Kidney (tissue), 13 donors: ENCODE measurements at regions not wholly inside any gene's neighbourhood (a gene's known extent, or its start where the extent isn't known, plus 50 kb on each side); places are given as distances from the start of the nearest gene placed in this dataset.

Experiments
- DNase-seq, 5 donors: peaks; one replicate each; pipeline ENCODE4 v3.0.0-alpha.2; 2013 to 2020
- FAIRE-seq: peaks from 2 replicates; lab custom pipeline; 2012; peaks lifted over from hg19 to GRCh38; lab: Jason Lieb, UNC
- H3K27ac ChIP-seq, 2 donors: one replicate each; pipeline ENCODE4 v1.7.0; 2013; ENCODE audit warnings: low read depth in 2 of 2, low read length in 2 of 2, inconsistent platforms in 1 of 2
- H3K27me3 ChIP-seq: one replicate; pipeline ENCODE4 v1.7.1; 2013; ENCODE audit warnings: low read length, inconsistent platforms; ENCODE audit not compliant: control insufficient read depth, insufficient read depth
- H3K36me3 ChIP-seq, 3 donors: one replicate each; pipeline versions ENCODE4 v1.7.0 to v1.7.1; 2013; ENCODE audit warnings: low read length in 3 of 3, control low read depth in 1 of 3, inconsistent platforms in 1 of 3; ENCODE audit not compliant: insufficient read depth in 3 of 3, control insufficient read depth in 2 of 3
- H3K4me1 ChIP-seq, 3 donors: one replicate each; pipeline versions ENCODE4 v1.7.0 to v1.7.1; 2013; ENCODE audit warnings: low read length in 3 of 3, inconsistent platforms in 1 of 3, low read depth in 1 of 3; ENCODE audit not compliant: control insufficient read depth in 2 of 3, insufficient read depth in 2 of 3
- H3K4me3 ChIP-seq, 3 donors: one replicate each; pipeline versions ENCODE4 v1.7.0 to v1.8.1; 2013; ENCODE audit warnings: low read length in 3 of 3, control low read depth in 1 of 3, inconsistent platforms in 1 of 3
- H3K9ac ChIP-seq, 3 donors: one replicate each; pipeline versions ENCODE4 v1.7.0 to v1.7.1; 2013; ENCODE audit warnings: low read length in 3 of 3, control low read depth in 1 of 3, inconsistent platforms in 1 of 3
- H3K9me3 ChIP-seq, 3 donors: one replicate each; pipeline versions ENCODE4 v1.7.0 to v1.7.1; 2013; ENCODE audit warnings: low read length in 3 of 3, control low read depth in 1 of 3, inconsistent platforms in 1 of 3; ENCODE audit not compliant: control insufficient read depth in 2 of 3, insufficient read depth in 1 of 3
- intact Hi-C: fragments of 100-400 bp; cut with DNase I; formaldehyde crosslinking; loops from one replicate; pipeline ENCODE4 v1.11.1; 2022
- TF ChIP-seq, protein P1 (sequence below): IDR thresholded peaks from 3 replicates; pipeline ENCODE4 v1.5.1; 2012; ENCODE audit warnings: mild to moderate bottlenecking, moderate library complexity, borderline replicate concordance; ENCODE audit not compliant: insufficient read depth; ENCODE audit errors: extremely low read depth
- donor health status: control.
- donor health status: control.
- donor health status: control.
- donor health status: control.
- donor health status: control.
- donor health status: DM: yes; HTN: yes; CAD: no.
- donor health status: Normal renal cell carcinoma (clear cell type).

DNA sequence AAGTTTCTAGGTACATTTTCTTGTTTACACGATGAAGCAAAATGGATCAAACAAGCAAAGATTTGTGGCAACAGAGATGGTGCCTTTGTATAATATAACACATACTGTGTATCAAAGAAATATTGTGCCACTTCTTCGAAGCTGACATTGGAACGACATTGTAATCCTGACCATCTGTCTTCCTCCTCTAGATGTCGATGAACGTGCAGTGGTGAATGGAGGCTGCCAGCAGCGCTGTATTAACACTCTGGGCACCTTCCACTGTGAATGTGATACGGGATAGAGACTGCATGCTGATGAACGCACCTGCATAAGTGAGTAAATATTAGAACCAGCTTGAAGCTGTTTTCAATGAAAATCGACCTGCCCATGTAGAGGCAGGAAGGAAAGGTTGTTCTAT, 613.3 kb upstream of the GOLIM4 start:
- H3K36me3 ChIP-seq, result no peaks in the 10 kb centered on the region
- FAIRE-seq (no peak), DNase-seq (no peak)
- H3K27ac ChIP-seq, result no peak overlapping the region
- no peak overlapping the region for H3K9ac ChIP-seq
- no peaks in the 10 kb centered on the region for H3K4me1 ChIP-seq
- TF ChIP-seq, protein P1, sequence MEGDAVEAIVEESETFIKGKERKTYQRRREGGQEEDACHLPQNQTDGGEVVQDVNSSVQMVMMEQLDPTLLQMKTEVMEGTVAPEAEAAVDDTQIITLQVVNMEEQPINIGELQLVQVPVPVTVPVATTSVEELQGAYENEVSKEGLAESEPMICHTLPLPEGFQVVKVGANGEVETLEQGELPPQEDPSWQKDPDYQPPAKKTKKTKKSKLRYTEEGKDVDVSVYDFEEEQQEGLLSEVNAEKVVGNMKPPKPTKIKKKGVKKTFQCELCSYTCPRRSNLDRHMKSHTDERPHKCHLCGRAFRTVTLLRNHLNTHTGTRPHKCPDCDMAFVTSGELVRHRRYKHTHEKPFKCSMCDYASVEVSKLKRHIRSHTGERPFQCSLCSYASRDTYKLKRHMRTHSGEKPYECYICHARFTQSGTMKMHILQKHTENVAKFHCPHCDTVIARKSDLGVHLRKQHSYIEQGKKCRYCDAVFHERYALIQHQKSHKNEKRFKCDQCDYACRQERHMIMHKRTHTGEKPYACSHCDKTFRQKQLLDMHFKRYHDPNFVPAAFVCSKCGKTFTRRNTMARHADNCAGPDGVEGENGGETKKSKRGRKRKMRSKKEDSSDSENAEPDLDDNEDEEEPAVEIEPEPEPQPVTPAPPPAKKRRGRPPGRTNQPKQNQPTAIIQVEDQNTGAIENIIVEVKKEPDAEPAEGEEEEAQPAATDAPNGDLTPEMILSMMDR, result no peak
- H3K9me3 ChIP-seq, result no peaks in the 10 kb centered on the region
- intact Hi-C loops, result no loop called here
- no peak overlapping the region for H3K4me3 ChIP-seq
- H3K27me3 ChIP-seq, result no peaks in the 10 kb centered on the region

DNA sequence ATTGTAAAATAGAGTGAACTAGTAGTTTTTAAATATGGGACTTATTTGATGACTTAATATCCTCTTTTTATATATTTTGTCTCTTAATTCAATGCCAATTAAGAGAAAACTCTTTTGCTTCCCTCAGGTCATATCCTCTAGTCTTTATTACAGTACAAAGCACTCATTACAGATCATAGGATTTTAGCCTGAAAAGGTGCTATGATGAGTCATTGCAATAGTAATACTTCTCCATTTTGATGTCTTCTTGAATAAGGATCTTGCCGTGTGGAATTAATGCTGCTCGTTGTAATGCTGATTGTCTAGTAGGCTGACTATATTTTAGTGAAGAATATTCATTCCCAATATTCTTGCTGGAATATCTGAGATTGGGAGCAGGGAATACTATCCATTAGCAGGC, 612.2 kb upstream of the GOLIM4 start:
- H3K4me3 ChIP-seq, result no peak overlapping the region
- intact Hi-C loops, result no loop called here
- DNase-seq, result no peak
- no peaks in the 10 kb centered on the region for H3K27me3 ChIP-seq
- no peak overlapping the region for H3K9ac ChIP-seq
- no peak overlapping the region for H3K27ac ChIP-seq
- no peak for FAIRE-seq
- no peaks in the 10 kb centered on the region for H3K4me1 ChIP-seq
- TF ChIP-seq, protein P1, result no peak
- no peaks in the 10 kb centered on the region for H3K9me3 ChIP-seq
- no peaks in the 10 kb centered on the region for H3K36me3 ChIP-seq

DNA sequence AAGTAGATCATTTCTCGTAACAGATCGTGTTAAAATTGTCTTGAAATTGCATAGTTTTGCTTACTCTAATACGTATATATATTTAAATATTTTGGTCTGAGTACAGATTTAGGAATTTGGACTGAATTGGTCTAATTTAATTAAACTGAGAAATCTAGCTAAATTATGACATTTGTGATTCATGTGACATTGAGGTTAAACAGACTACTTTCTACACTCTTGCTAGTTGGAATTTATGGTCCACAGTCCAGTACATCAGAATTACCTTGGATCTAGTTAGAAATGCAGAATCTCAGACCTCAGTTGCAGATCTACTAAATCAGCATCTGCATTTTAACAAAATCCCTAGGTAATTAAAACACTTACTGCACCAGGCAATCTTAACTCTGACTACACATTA, 609.7 kb upstream of the GOLIM4 start:
- intact Hi-C loops, result no loop called here
- DNase-seq (no peak), FAIRE-seq (no peak)
- H3K27me3 ChIP-seq, result no peaks in the 10 kb centered on the region
- H3K9me3 ChIP-seq, result peaks cover 0 to 4% (median 0%) of the 10 kb centered on the region in 3 donors
- H3K4me3 ChIP-seq, result no peak overlapping the region
- H3K9ac ChIP-seq, result no peak overlapping the region
- TF ChIP-seq, protein P1, result no peak
- H3K4me1 ChIP-seq, result no peaks in the 10 kb centered on the region
- H3K27ac ChIP-seq, result no peak overlapping the region
- H3K36me3 ChIP-seq, result no peaks in the 10 kb centered on the region

DNA sequence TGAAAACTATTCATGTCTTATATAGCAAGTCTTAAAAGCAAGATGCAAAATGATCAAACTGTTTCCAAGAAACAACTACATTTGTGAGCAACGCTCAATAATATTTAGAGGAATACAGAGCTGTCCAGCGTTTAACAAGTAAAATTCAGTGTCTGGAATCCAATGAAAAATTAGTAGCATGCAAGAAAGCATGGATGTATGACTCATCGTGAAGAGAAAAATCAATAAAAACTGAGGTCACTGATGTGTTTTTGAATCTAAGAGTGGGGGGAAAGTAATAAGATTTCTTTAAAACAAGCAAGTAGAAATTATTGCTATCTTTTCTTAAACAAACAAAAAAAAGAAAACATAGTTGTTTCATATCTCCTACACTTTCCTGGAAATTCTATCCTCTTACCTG, 600.3 kb upstream of the GOLIM4 start:
- H3K9me3 ChIP-seq, result peaks cover 0 to 5% (median 0%) of the 10 kb centered on the region in 3 donors
- no peak for FAIRE-seq
- H3K9ac ChIP-seq, result no peak overlapping the region
- no peaks in the 10 kb centered on the region for H3K27me3 ChIP-seq
- intact Hi-C loops, result no loop called here
- H3K36me3 ChIP-seq, result no peaks in the 10 kb centered on the region
- DNase-seq, result no peak
- H3K27ac ChIP-seq, result no peak overlapping the region
- TF ChIP-seq, protein P1, result no peak
- H3K4me1 ChIP-seq, result no peaks in the 10 kb centered on the region
- no peak overlapping the region for H3K4me3 ChIP-seq
